SU-DHL-6 (cell line): ENCODE measurements at regions not wholly inside any gene's neighbourhood (a gene's known extent, or its start where the extent isn't known, plus 50 kb on each side); places are given as distances from the start of the nearest gene placed in this dataset.

Source experiments
- H2AFZ ChIP-seq: fragments of 200-600 bp; sonication (generic); 2 replicates; pipeline ENCODE4 v1.6.1; 2014; ENCODE audit warnings: low read depth, mild to moderate bottlenecking, moderate library complexity, mixed read lengths, antibody characterized with exemption, low read length; ENCODE audit not compliant: severe bottlenecking
- H3F3A ChIP-seq: fragments of 200-600 bp; shearing (Covaris generic); 2 replicates; pipeline ENCODE4 v1.6.0; 2016; ENCODE audit warnings: antibody characterized with exemption, mild to moderate bottlenecking; ENCODE audit not compliant: insufficient read depth
- H3K27ac ChIP-seq: fragments of 200-600 bp; sonication (generic); 2 replicates; pipeline ENCODE4 v1.5.1; 2016; ENCODE audit warnings: low read depth, mild to moderate bottlenecking, low read length, moderate library complexity, mixed read lengths
- H3K27me3 ChIP-seq: fragments of 200-600 bp; sonication (generic), shearing (Covaris generic); 2 replicates; pipeline ENCODE4 v1.6.0; 2014; ENCODE audit warnings: mild to moderate bottlenecking, low read length
- H3K36me3 ChIP-seq: fragments of 200-600 bp; sonication (generic); 2 replicates; pipeline ENCODE4 v1.6.1; 2014; ENCODE audit warnings: mild to moderate bottlenecking, low read length, mixed read lengths
- H3K4me2 ChIP-seq: fragments of 300-600, 200-600 bp; shearing (Covaris generic), sonication (generic); 2 replicates; pipeline ENCODE4 v1.6.0; 2014; ENCODE audit warnings: low read length, low read depth, mild to moderate bottlenecking; ENCODE audit not compliant: poor library complexity, severe bottlenecking
- H3K4me3 ChIP-seq: fragments of 200-600 bp; sonication (generic); 2 replicates; pipeline ENCODE4 v1.5.1; 2014; ENCODE audit warnings: antibody characterized with exemption, low read length, mild to moderate bottlenecking, mixed read lengths; ENCODE audit not compliant: insufficient read depth, poor library complexity, severe bottlenecking
- H3K79me2 ChIP-seq: fragments of 200-600 bp; sonication (generic); 2 replicates; pipeline ENCODE4 v1.6.1; 2014; ENCODE audit warnings: mild to moderate bottlenecking, low read length, moderate library complexity; ENCODE audit not compliant: insufficient read depth
- H3K9ac ChIP-seq: fragments of 200-600 bp; sonication (generic); 2 replicates; pipeline ENCODE4 v1.7.0; 2014; ENCODE audit warnings: mild to moderate bottlenecking, low read length
- H3K9me2 ChIP-seq: fragments of 200-600 bp; sonication (generic); replicated peaks from 2 replicates; pipeline ENCODE4 v1.6.1; 2014; ENCODE audit warnings: low read length; ENCODE audit not compliant: insufficient read depth
- H3K9me3 ChIP-seq: fragments of 200-600 bp; sonication (generic); 2 replicates; pipeline ENCODE4 v1.6.1; 2014; ENCODE audit warnings: low read length, mixed read lengths; ENCODE audit not compliant: insufficient read depth
- H4K20me1 ChIP-seq: fragments of 200-600 bp; sonication (generic); 2 replicates; pipeline ENCODE4 v1.6.1; 2014; ENCODE audit warnings: low read depth, mild to moderate bottlenecking, antibody characterized with exemption, low read length, moderate library complexity, mixed read lengths
- CTCF ChIP-seq: fragments of 200-600 bp; sonication (generic); IDR thresholded peaks from one replicate; pipeline ENCODE4 v1.5.1; 2017; ENCODE audit warnings: antibody characterized with exemption, mild to moderate bottlenecking, low read length, moderate library complexity; ENCODE audit not compliant: insufficient read depth, poor library complexity, severe bottlenecking
- EZH2phosphoT487 ChIP-seq: fragments of 200-600 bp; sonication (generic), shearing (Covaris generic); conservative IDR thresholded peaks from 2 replicates; pipeline ENCODE4 v1.6.1; 2018; ENCODE audit warnings: mild to moderate bottlenecking, antibody characterized with exemption, low read length, moderate library complexity, mixed read lengths

GRCh38 chr3:102757950-102758349, 323.1 kb downstream of the ZPLD1 start:
- H3K9ac ChIP-seq: no peak overlapping the region
- H2AFZ ChIP-seq: no peak overlapping the region
- H3F3A ChIP-seq: no peaks in the 10 kb centered on the region
- TF ChIP-seq CTCF: no peak
- no peak for TF ChIP-seq EZH2phosphoT487
- no peaks in the 10 kb centered on the region for H3K79me2 ChIP-seq
- H3K36me3 ChIP-seq: no peaks in the 10 kb centered on the region
- H3K4me2 ChIP-seq: no peak overlapping the region
- no peak overlapping the region for H3K4me3 ChIP-seq
- H3K9me2 ChIP-seq: no peaks in the 10 kb centered on the region
- no peaks in the 10 kb centered on the region for H3K9me3 ChIP-seq
- no peak overlapping the region for H3K27ac ChIP-seq
- H4K20me1 ChIP-seq: no peaks in the 10 kb centered on the region
- no peaks in the 10 kb centered on the region for H3K27me3 ChIP-seq

- no peak overlapping the region for H3K27ac ChIP-seq
- H3F3A ChIP-seq: no peaks in the 10 kb centered on the region
- H3K27me3 ChIP-seq: no peaks in the 10 kb centered on the region
- H4K20me1 ChIP-seq: no peaks in the 10 kb centered on the region
- no peaks in the 10 kb centered on the region for H3K79me2 ChIP-seq
- no peak overlapping the region for H3K9ac ChIP-seq
- H3K9me3 ChIP-seq: no peaks in the 10 kb centered on the region
- no peak overlapping the region for H3K4me2 ChIP-seq
- H3K4me3 ChIP-seq: no peak overlapping the region
- H3K9me2 ChIP-seq: no peaks in the 10 kb centered on the region
- H2AFZ ChIP-seq: no peak overlapping the region
- no peaks in the 10 kb centered on the region for H3K36me3 ChIP-seq
- TF ChIP-seq EZH2phosphoT487 (no peak), CTCF (no peak)
Measured at GRCh38 chr3:102761766-102762165, 327.0 kb downstream of the ZPLD1 start.

- Histone ChIP-seq H3K9me3 (no peaks in the 10 kb centered on the region), H3K4me2 (no peak overlapping the region), H3K27me3 (no peaks in the 10 kb centered on the region), H4K20me1 (no peaks in the 10 kb centered on the region), H3K9me2 (no peaks in the 10 kb centered on the region), H3K9ac (no peak overlapping the region), H3K4me3 (no peak overlapping the region), H3K27ac (no peak overlapping the region), H3K36me3 (no peaks in the 10 kb centered on the region), H2AFZ (no peak overlapping the region), H3K79me2 (no peaks in the 10 kb centered on the region), H3F3A (no peaks in the 10 kb centered on the region)
- TF ChIP-seq EZH2phosphoT487 (no peak), CTCF (no peak)
Measured at GRCh38 chr3:102790747-102791325, 356.0 kb downstream of the ZPLD1 start.
